IPS-15b (cell line): ENCODE measurements at regions not wholly inside any gene's neighbourhood (a gene's known extent, or its start where the extent isn't known, plus 50 kb on each side); places are given as distances from the start of the nearest gene placed in this dataset.
"Not testable (repeated sequence)": the region's sequence is repeated elsewhere in the genome, so short reads cannot be mapped to it uniquely, and the experiment has no call there.

ENCODE experiments used
- H3K27me3 ChIP-seq: one replicate; pipeline ENCODE4 v1.6.1; 2013; ENCODE audit warnings: low read length; ENCODE audit not compliant: control insufficient read depth, insufficient read depth
- H3K36me3 ChIP-seq: one replicate; pipeline ENCODE4 v1.6.1; 2013; ENCODE audit warnings: low read length; ENCODE audit not compliant: control insufficient read depth, insufficient read depth
- H3K4me1 ChIP-seq: one replicate; pipeline ENCODE4 v1.6.1; 2013; ENCODE audit warnings: mild to moderate bottlenecking, low read length; ENCODE audit not compliant: control insufficient read depth, insufficient read depth
- H3K4me3 ChIP-seq: one replicate; pipeline ENCODE4 v1.5.1; 2013; ENCODE audit warnings: low read depth, low read length
- H3K9ac ChIP-seq: one replicate; pipeline ENCODE4 v1.6.1; 2013; ENCODE audit warnings: low read depth, mild to moderate bottlenecking, low read length
- H3K9me3 ChIP-seq: one replicate; pipeline ENCODE4 v1.6.1; 2013; ENCODE audit warnings: mild to moderate bottlenecking, low read length; ENCODE audit not compliant: control insufficient read depth, insufficient read depth

GRCh38 chr11:13216711-13217075 lies 60.9 kb upstream of the BMAL1 start:
- Histone ChIP-seq H3K4me1 (peaks cover 2% of the 10 kb centered on the region), H3K36me3 (no peaks in the 10 kb centered on the region), H3K9ac (no peak overlapping the region), H3K9me3 (no peaks in the 10 kb centered on the region), H3K27me3 (no peaks in the 10 kb centered on the region), H3K4me3 (no peak overlapping the region)

- not testable (repeated sequence) for H3K4me1 ChIP-seq, H3K9ac ChIP-seq, H3K36me3 ChIP-seq, H3K9me3 ChIP-seq, H3K27me3 ChIP-seq, H3K4me3 ChIP-seq
These were observed 58.9 kb upstream of the BMAL1 start for GRCh38 chr11:13218685-13219084.

GRCh38 chr11:13220148-13220547 lies 57.4 kb upstream of the BMAL1 start:
- Histone ChIP-seq H3K27me3 (no peaks in the 10 kb centered on the region), H3K36me3 (no peaks in the 10 kb centered on the region), H3K4me1 (peaks cover 2% of the 10 kb centered on the region), H3K9me3 (no peaks in the 10 kb centered on the region), H3K9ac (no peak overlapping the region), H3K4me3 (no peak overlapping the region)

- no peak overlapping the region for H3K9ac ChIP-seq
- no peak overlapping the region for H3K4me3 ChIP-seq
- no peaks in the 10 kb centered on the region for H3K4me1 ChIP-seq
- H3K9me3 ChIP-seq = no peaks in the 10 kb centered on the region
- H3K36me3 ChIP-seq = no peaks in the 10 kb centered on the region
- H3K27me3 ChIP-seq = peaks cover 5% of the 10 kb centered on the region
These were observed 55.9 kb upstream of the BMAL1 start for GRCh38 chr11:13221722-13222121.

GRCh38 chr11:13222285-13222684 lies 55.3 kb upstream of the BMAL1 start:
- Histone ChIP-seq H3K27me3 (peaks cover 5% of the 10 kb centered on the region), H3K4me1 (no peaks in the 10 kb centered on the region), H3K9me3 (no peaks in the 10 kb centered on the region), H3K4me3 (no peak overlapping the region), H3K36me3 (no peaks in the 10 kb centered on the region), H3K9ac (no peak overlapping the region)

GRCh38 chr11:13223112-13223511 lies 54.5 kb upstream of the BMAL1 start:
- Histone ChIP-seq H3K9ac (no peak overlapping the region), H3K9me3 (no peaks in the 10 kb centered on the region), H3K27me3 (peaks cover 5% of the 10 kb centered on the region), H3K36me3 (no peaks in the 10 kb centered on the region), H3K4me3 (no peak overlapping the region), H3K4me1 (no peaks in the 10 kb centered on the region)

- H3K9ac ChIP-seq = no peak overlapping the region
- H3K4me3 ChIP-seq = no peak overlapping the region
- no peaks in the 10 kb centered on the region for H3K9me3 ChIP-seq
- H3K27me3 ChIP-seq = peaks cover 5% of the 10 kb centered on the region
- H3K4me1 ChIP-seq = no peaks in the 10 kb centered on the region
- no peaks in the 10 kb centered on the region for H3K36me3 ChIP-seq
These were observed 53.3 kb upstream of the BMAL1 start for GRCh38 chr11:13224324-13224723.

- H3K9me3 ChIP-seq = no peaks in the 10 kb centered on the region
- no peaks in the 10 kb centered on the region for H3K36me3 ChIP-seq
- H3K27me3 ChIP-seq = peaks cover 5% of the 10 kb centered on the region
- no peak overlapping the region for H3K4me3 ChIP-seq
- H3K9ac ChIP-seq = no peak overlapping the region
- no peaks in the 10 kb centered on the region for H3K4me1 ChIP-seq
These were observed 52.3 kb upstream of the BMAL1 start for GRCh38 chr11:13225038-13226001.

- Histone ChIP-seq H3K4me1 (no peaks in the 10 kb centered on the region), H3K9me3 (no peaks in the 10 kb centered on the region), H3K36me3 (no peaks in the 10 kb centered on the region), H3K4me3 (no peak overlapping the region), H3K27me3 (peaks cover 5% of the 10 kb centered on the region), H3K9ac (no peak overlapping the region)
These were observed 49.8 kb upstream of the BMAL1 start for GRCh38 chr11:13227676-13228255.
